GM23338 (cell line): ENCODE measurements at regions not wholly inside any gene's neighbourhood (a gene's known extent, or its start where the extent isn't known, plus 50 kb on each side); places are given as distances from the start of the nearest gene placed in this dataset.

Source experiments
- ATAC-seq: fragments of 200-7000 bp; cut with Tn5 transposase; 3 replicates; pipeline ENCODE4 v1.9.1; 2020
- DNase-seq: peaks from one replicate; pipeline ENCODE4 v3.0.0-alpha.2; 2015; ENCODE audit warnings: low spot score
- H2AFZ ChIP-seq: fragments of 200-600 bp; sonication (generic); 2 replicates; pipeline ENCODE4 v1.8.0; 2016; ENCODE audit warnings: antibody characterized with exemption, mild to moderate bottlenecking, moderate library complexity
- H3F3A ChIP-seq: fragments of 200-600 bp; sonication (generic); replicated peaks from 2 replicates; pipeline ENCODE4 v1.8.0; 2017; ENCODE audit warnings: antibody characterized with exemption, mixed run types, low read depth
- H3K27ac ChIP-seq: fragments of 200-600 bp; sonication (generic); 2 replicates; pipeline ENCODE4 v1.6.1; 2016; ENCODE audit warnings: low read depth
- H3K27me3 ChIP-seq: fragments of 200-600 bp; sonication (generic); 2 replicates; pipeline ENCODE4 v1.8.0; 2016; ENCODE audit warnings: mild to moderate bottlenecking, mixed run types, moderate library complexity; ENCODE audit not compliant: insufficient read depth
- H3K36me3 ChIP-seq: fragments of 200-600 bp; sonication (generic); 2 replicates; pipeline ENCODE4 v1.8.0; 2016; ENCODE audit warnings: mild to moderate bottlenecking; ENCODE audit not compliant: insufficient read depth
- H3K4me1 ChIP-seq: fragments of 200-600 bp; sonication (generic); 2 replicates; pipeline ENCODE4 v1.8.0; 2016; ENCODE audit warnings: mild to moderate bottlenecking, moderate library complexity; ENCODE audit not compliant: insufficient read depth
- H3K4me2 ChIP-seq: fragments of 200-600 bp; sonication (generic); 2 replicates; pipeline ENCODE4 v1.7.1; 2017; ENCODE audit warnings: mixed run types
- H3K4me3 ChIP-seq: fragments of 200-600 bp; sonication (generic); 2 replicates; pipeline ENCODE4 v1.6.1; 2016; ENCODE audit warnings: mixed run types
- H3K79me2 ChIP-seq: fragments of 200-600 bp; sonication (generic); replicated peaks from 2 replicates; pipeline ENCODE4 v1.8.0; 2017; ENCODE audit warnings: mild to moderate bottlenecking; ENCODE audit not compliant: insufficient read depth
- H3K9me2 ChIP-seq: fragments of 200-600 bp; sonication (generic); 2 replicates; pipeline ENCODE4 v1.8.0; 2017; ENCODE audit not compliant: insufficient read depth
- H4K20me1 ChIP-seq: fragments of 200-600 bp; sonication (generic); replicated peaks from 2 replicates; pipeline ENCODE4 v1.8.0; 2017; ENCODE audit warnings: mild to moderate bottlenecking; ENCODE audit not compliant: insufficient read depth
- H3K27ac Mint-ChIP-seq: 2 replicates; pipeline ENCODE4 v1.8.0; 2020; ENCODE audit warnings: inconsistent platforms, mild to moderate bottlenecking, moderate library complexity, mixed read lengths
- H3K27me3 Mint-ChIP-seq: 3 replicates; pipeline ENCODE4 v1.8.0; 2022; ENCODE audit warnings: low read depth, mild to moderate bottlenecking, moderate library complexity, mixed read lengths, inconsistent platforms; ENCODE audit not compliant: insufficient read depth, poor library complexity
- H3K36me3 Mint-ChIP-seq: 3 replicates; pipeline ENCODE4 v1.8.0; 2021; ENCODE audit warnings: low read depth, mild to moderate bottlenecking, inconsistent platforms, moderate library complexity, mixed read lengths
- H3K4me1 Mint-ChIP-seq: 3 replicates; pipeline ENCODE4 v1.8.0; 2020; ENCODE audit warnings: mild to moderate bottlenecking, inconsistent platforms, mixed read lengths
- H3K4me3 Mint-ChIP-seq: 3 replicates; pipeline ENCODE4 v1.8.0; 2021; ENCODE audit warnings: moderate library complexity, mild to moderate bottlenecking, inconsistent platforms, mixed read lengths
- H3K9me3 Mint-ChIP-seq: 3 replicates; pipeline ENCODE4 v1.8.0; 2020; ENCODE audit warnings: moderate library complexity, mild to moderate bottlenecking, inconsistent platforms, mixed read lengths
- ETS1 ChIP-seq: IDR thresholded peaks from 2 replicates; pipeline ENCODE4 v1.6.1; 2016; ENCODE audit warnings: antibody characterized with exemption
- EZH2phosphoT487 ChIP-seq: fragments of 200-600 bp; sonication (generic); IDR thresholded peaks from one replicate; pipeline ENCODE4 v1.8.1; 2018; ENCODE audit warnings: antibody characterized with exemption; ENCODE audit not compliant: unreplicated experiment
- JUNB ChIP-seq: IDR thresholded peaks from one replicate; pipeline ENCODE4 v1.6.1; 2016; ENCODE audit warnings: antibody characterized with exemption; ENCODE audit not compliant: unreplicated experiment
- NANOG ChIP-seq: IDR thresholded peaks from 2 replicates; pipeline ENCODE4 v1.6.1; 2016; ENCODE audit warnings: antibody characterized with exemption, borderline replicate concordance
- POLR2AphosphoS5 ChIP-seq: IDR thresholded peaks from 2 replicates; pipeline ENCODE4 v1.6.1; 2016; ENCODE audit warnings: antibody characterized with exemption, low read depth
- STAT1 ChIP-seq: IDR thresholded peaks from one replicate; pipeline ENCODE4 v1.6.1; 2016; ENCODE audit warnings: antibody characterized with exemption; ENCODE audit not compliant: unreplicated experiment
- ZNF114 ChIP-seq: fragments of 250-450 bp; sonication (Bioruptor Pico); IDR thresholded peaks from 2 replicates; pipeline ENCODE4 v1.5.0; 2020; ENCODE audit warnings: mild to moderate bottlenecking, moderate library complexity
- TF ChIP-seq, protein P1 (sequence below), 2 experiments: fragments of 200-600 bp in 1 of 2; sonication (generic) in 1 of 2; conservative IDR thresholded peaks; 2 replicates each; pipeline versions ENCODE4 v1.5.1 to v1.6.1; 2016 to 2017; ENCODE audit warnings: antibody characterized with exemption in 2 of 2, low read depth in 2 of 2, mild to moderate bottlenecking in 2 of 2, moderate library complexity in 1 of 2

- Mint-ChIP-seq H3K36me3 (0 out of 3 replicates have a peak, but pooled peaks cover 4% of the 10 kb centered on the region), H3K27ac (no peak overlapping the region), H3K27me3 (peaks cover 2% of the 10 kb centered on the region), H3K4me1 (peaks cover 8% of the 10 kb centered on the region; the same call in 1 of the 3 replicates), H3K4me3 (no peak overlapping the region), H3K9me3 (no peaks in the 10 kb centered on the region; the same call in 2 of the 3 replicates)
- H3K36me3 ChIP-seq, result no peaks in the 10 kb centered on the region
- H3K27ac ChIP-seq, result no peak overlapping the region
- H4K20me1 ChIP-seq, result no peaks in the 10 kb centered on the region
- no peak for ATAC-seq
- no peaks in the 10 kb centered on the region for H3K79me2 ChIP-seq
- H3K9me2 ChIP-seq, result no peaks in the 10 kb centered on the region
- H3K4me3 ChIP-seq, result no peak overlapping the region
- no peak overlapping the region for H2AFZ ChIP-seq
- no peak overlapping the region for H3K4me2 ChIP-seq
- DNase-seq, result no peak
- TF ChIP-seq ZNF114 (no peak), POLR2AphosphoS5 (no peak), NANOG (no peak), STAT1 (no peak)
- TF ChIP-seq, protein P1, sequence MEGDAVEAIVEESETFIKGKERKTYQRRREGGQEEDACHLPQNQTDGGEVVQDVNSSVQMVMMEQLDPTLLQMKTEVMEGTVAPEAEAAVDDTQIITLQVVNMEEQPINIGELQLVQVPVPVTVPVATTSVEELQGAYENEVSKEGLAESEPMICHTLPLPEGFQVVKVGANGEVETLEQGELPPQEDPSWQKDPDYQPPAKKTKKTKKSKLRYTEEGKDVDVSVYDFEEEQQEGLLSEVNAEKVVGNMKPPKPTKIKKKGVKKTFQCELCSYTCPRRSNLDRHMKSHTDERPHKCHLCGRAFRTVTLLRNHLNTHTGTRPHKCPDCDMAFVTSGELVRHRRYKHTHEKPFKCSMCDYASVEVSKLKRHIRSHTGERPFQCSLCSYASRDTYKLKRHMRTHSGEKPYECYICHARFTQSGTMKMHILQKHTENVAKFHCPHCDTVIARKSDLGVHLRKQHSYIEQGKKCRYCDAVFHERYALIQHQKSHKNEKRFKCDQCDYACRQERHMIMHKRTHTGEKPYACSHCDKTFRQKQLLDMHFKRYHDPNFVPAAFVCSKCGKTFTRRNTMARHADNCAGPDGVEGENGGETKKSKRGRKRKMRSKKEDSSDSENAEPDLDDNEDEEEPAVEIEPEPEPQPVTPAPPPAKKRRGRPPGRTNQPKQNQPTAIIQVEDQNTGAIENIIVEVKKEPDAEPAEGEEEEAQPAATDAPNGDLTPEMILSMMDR (conservative IDR thresholded peaks at IDR 0.05; ENCODE audit: low read depth in 2 of 2), result 0 out of 4 replicates have a peak, but pooled peaks of 1 of the 2 experiments have one; percentile 9
- H3K4me1 ChIP-seq, result no peaks in the 10 kb centered on the region; the same call in 1 of the 2 replicates
- H3F3A ChIP-seq, result no peaks in the 10 kb centered on the region
- H3K27me3 ChIP-seq, result no peaks in the 10 kb centered on the region
Measured at GRCh38 chr6:130670142-130670541, 157.1 kb upstream of the SMLR1 start.

- Histone ChIP-seq H2AFZ (peak overlapping the region; percentile 85), H3K79me2 (no peaks in the 10 kb centered on the region), H3K27me3 (no peaks in the 10 kb centered on the region), H3K27ac (no peak overlapping the region), H3F3A (no peaks in the 10 kb centered on the region), H3K4me2 (no peak overlapping the region), H3K4me3 (no peak overlapping the region), H3K4me1 (no peaks in the 10 kb centered on the region; the same call in 1 of the 2 replicates), H4K20me1 (no peaks in the 10 kb centered on the region), H3K9me2 (no peaks in the 10 kb centered on the region), H3K36me3 (no peaks in the 10 kb centered on the region)
- TF ChIP-seq STAT1, result no peak
- TF ChIP-seq ETS1, result no peak
- TF ChIP-seq JUNB, result no peak
- no peak for TF ChIP-seq ZNF114
- TF ChIP-seq, protein P1 (conservative IDR thresholded peaks at IDR 0.05; ENCODE audit: low read depth in 2 of 2), result no peak
- TF ChIP-seq EZH2phosphoT487, result no peak
- H3K27me3 Mint-ChIP-seq, result peaks cover 1% of the 10 kb centered on the region
- H3K4me3 Mint-ChIP-seq, result no peak overlapping the region
- ATAC-seq, result no peak
- no peak for DNase-seq
- H3K27ac Mint-ChIP-seq, result no peak overlapping the region
- 0 out of 3 replicates have a peak, but pooled peaks cover 4% of the 10 kb centered on the region for H3K36me3 Mint-ChIP-seq
- H3K4me1 Mint-ChIP-seq, result peaks cover 8% of the 10 kb centered on the region; the same call in 1 of the 3 replicates
- H3K9me3 Mint-ChIP-seq, result no peaks in the 10 kb centered on the region; the same call in 2 of the 3 replicates
Measured at GRCh38 chr6:130671119-130671518, 156.1 kb upstream of the SMLR1 start.
